Epithelial cell of proximal tubule (primary cell): ENCODE measurements at regions not wholly inside any gene's neighbourhood (a gene's known extent, or its start where the extent isn't known, plus 50 kb on each side); places are given as distances from the start of the nearest gene placed in this dataset.

Source experiments
- DNase-seq: peaks from one replicate; pipeline ENCODE4 v3.0.0-alpha.2; 2011; ENCODE audit warnings: low read depth
- H3K4me3 ChIP-seq: 2 replicates; pipeline ENCODE4 v1.5.1; 2011; ENCODE audit warnings: low read depth, mild to moderate bottlenecking, low read length
- TF ChIP-seq, protein P1 (sequence below): conservative IDR thresholded peaks from 2 replicates; pipeline ENCODE4 v1.5.1; 2012; ENCODE audit warnings: low read depth, mild to moderate bottlenecking, low read length

GRCh38 chr13:40141859-40142555, 486.5 kb downstream of the COG6 start:
- H3K4me3 ChIP-seq: no peak overlapping the region
- TF ChIP-seq, protein P1, sequence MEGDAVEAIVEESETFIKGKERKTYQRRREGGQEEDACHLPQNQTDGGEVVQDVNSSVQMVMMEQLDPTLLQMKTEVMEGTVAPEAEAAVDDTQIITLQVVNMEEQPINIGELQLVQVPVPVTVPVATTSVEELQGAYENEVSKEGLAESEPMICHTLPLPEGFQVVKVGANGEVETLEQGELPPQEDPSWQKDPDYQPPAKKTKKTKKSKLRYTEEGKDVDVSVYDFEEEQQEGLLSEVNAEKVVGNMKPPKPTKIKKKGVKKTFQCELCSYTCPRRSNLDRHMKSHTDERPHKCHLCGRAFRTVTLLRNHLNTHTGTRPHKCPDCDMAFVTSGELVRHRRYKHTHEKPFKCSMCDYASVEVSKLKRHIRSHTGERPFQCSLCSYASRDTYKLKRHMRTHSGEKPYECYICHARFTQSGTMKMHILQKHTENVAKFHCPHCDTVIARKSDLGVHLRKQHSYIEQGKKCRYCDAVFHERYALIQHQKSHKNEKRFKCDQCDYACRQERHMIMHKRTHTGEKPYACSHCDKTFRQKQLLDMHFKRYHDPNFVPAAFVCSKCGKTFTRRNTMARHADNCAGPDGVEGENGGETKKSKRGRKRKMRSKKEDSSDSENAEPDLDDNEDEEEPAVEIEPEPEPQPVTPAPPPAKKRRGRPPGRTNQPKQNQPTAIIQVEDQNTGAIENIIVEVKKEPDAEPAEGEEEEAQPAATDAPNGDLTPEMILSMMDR: no peak
- no peak for DNase-seq

DNA sequence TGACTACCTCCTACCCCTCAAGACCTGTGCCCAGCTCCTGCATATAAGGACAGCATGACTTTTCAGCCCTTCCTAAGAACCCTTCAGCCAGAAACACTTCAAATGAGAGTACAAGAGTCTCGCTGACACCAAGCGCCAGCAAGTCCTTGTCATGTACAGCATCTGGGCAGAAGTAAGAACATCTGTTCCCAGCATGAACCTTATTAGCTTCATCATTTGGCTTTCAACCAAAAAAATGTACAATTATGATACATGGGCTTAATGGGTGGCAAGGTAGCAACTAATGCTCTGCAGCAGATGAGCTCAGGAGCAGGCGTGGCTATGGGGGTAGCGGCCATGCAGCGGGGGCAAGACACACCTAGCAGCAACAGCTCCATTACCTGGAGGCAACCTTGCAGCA, 487.6 kb downstream of the COG6 start:
- TF ChIP-seq, protein P1: no peak
- DNase-seq: no peak
- H3K4me3 ChIP-seq: no peak overlapping the region

GRCh38 chr13:40143559-40143958, 488.1 kb downstream of the COG6 start:
- DNase-seq: no peak
- no peak overlapping the region for H3K4me3 ChIP-seq
- TF ChIP-seq, protein P1: no peak

DNA sequence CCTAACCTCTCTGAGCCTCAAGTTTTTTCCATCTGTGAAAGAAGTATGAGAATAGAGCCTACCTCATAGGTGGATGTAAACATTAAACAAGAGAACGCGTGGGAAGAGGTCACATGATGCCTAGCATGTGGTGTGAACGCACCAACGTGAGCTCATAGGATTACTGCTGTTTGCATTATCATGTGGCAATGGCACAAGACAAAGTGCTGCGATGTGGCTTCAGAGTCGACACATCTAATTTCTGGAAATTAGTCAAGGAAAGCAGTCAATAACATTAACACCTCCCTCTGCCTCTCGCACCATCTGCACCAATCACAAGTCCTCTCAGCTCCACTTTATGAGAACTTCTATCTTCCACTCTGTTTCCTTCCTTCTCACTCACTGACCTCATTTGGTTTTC, 489.7 kb downstream of the COG6 start:
- H3K4me3 ChIP-seq: no peak overlapping the region
- TF ChIP-seq, protein P1: no peak
- no peak for DNase-seq

DNA sequence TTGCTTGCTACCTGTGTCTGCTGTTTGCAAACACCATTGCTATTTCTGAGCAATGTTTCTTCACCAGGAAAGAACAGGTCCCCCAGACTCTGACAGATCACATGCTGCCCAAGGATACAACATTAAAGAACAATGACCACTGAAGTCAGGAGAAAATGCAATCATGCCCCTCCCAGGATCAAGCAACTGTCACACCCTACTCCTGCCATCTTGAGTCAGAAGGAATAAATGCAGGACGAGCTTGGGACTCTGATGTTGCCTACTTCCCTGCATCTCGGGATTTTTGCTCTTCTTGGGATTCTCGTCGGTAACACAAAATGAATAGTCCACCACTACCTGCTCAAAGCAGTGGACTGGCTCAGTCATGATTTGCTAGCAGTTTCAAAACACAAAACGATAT, 490.6 kb downstream of the COG6 start:
- TF ChIP-seq, protein P1: no peak
- DNase-seq: no peak
- no peak overlapping the region for H3K4me3 ChIP-seq

GRCh38 chr13:40146611-40147117, 491.2 kb downstream of the COG6 start:
- no peak overlapping the region for H3K4me3 ChIP-seq
- TF ChIP-seq, protein P1: no peak
- no peak for DNase-seq

DNA sequence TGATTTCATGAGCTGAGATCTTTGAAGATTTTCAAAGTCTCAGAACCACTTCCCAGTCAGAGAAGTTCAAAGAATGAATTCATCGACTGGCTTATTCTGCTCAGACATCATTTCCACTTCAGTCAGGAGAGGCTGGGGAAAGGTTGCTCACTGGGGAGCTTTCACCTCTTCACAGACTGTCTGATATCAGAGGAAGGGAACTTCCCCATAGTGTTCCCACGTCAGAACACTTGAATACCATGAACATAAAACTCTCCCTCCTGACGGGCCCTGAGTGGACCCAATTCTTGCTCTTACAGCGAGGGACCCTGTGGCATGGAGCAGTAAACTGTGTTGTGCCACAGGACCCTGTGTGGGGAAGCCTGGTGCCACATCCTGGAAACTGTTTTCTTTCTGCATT, 492.6 kb downstream of the COG6 start:
- H3K4me3 ChIP-seq: no peak overlapping the region
- TF ChIP-seq, protein P1: no peak
- no peak for DNase-seq
